ENCODE measurements at regions not wholly inside any gene's neighbourhood (a gene's known extent, or its start where the extent isn't known, plus 50 kb on each side); places are given as distances from the start of the nearest gene placed in this dataset.

GRCh38 chrX:42934020-42934726 is 156.2 kb upstream of the PPP1R2C start:
- H3K27ac Mint-ChIP-seq: no peak overlapping the region
- TF ChIP-seq CTCF (IDR thresholded peaks at IDR 0.05): no peak
- no peaks in the 10 kb centered on the region for H3K36me3 Mint-ChIP-seq (ENCODE audit: low read depth)
- no peak overlapping the region for H3K4me3 Mint-ChIP-seq
- no peaks in the 10 kb centered on the region for H3K4me1 Mint-ChIP-seq (ENCODE audit: low read depth)
- peaks cover 9% of the 10 kb centered on the region for H3K9me3 Mint-ChIP-seq
- DNase-seq: no peak
- no peaks in the 10 kb centered on the region for H3K27me3 Mint-ChIP-seq (ENCODE audit: insufficient read depth)

- Mint-ChIP-seq H3K27me3 (ENCODE audit: insufficient read depth) (no peaks in the 10 kb centered on the region), H3K4me1 (ENCODE audit: low read depth) (no peaks in the 10 kb centered on the region), H3K36me3 (ENCODE audit: low read depth) (no peaks in the 10 kb centered on the region)
Observed at GRCh38 chrX:42941671-42942070, 163.7 kb upstream of the PPP1R2C start.

GRCh38 chrX:42943051-42943974 is 165.3 kb upstream of the PPP1R2C start:
- H3K36me3 Mint-ChIP-seq (ENCODE audit: low read depth): no peaks in the 10 kb centered on the region
- H3K27me3 Mint-ChIP-seq (ENCODE audit: insufficient read depth): no peaks in the 10 kb centered on the region
- TF ChIP-seq CTCF (IDR thresholded peaks at IDR 0.05): no peak
- H3K4me3 Mint-ChIP-seq: no peak overlapping the region
- peaks cover 10% of the 10 kb centered on the region for H3K9me3 Mint-ChIP-seq
- H3K4me1 Mint-ChIP-seq (ENCODE audit: low read depth): no peaks in the 10 kb centered on the region
- DNase-seq: no peak
- no peak overlapping the region for H3K27ac Mint-ChIP-seq

More at GRCh38 chrX:42941671-42942070, 163.7 kb upstream of the PPP1R2C start:
- Mint-ChIP-seq H3K27ac (no peak overlapping the region), H3K4me3 (no peak overlapping the region), H3K9me3 (peaks cover 14% of the 10 kb centered on the region)
- DNase-seq: no peak
- TF ChIP-seq CTCF (IDR thresholded peaks at IDR 0.05): no peak

GRCh38 chrX:42944381-42944998 is 166.5 kb upstream of the PPP1R2C start:
- H3K4me3 Mint-ChIP-seq: no peak overlapping the region
- TF ChIP-seq CTCF (IDR thresholded peaks at IDR 0.05): no peak
- H3K27me3 Mint-ChIP-seq (ENCODE audit: insufficient read depth): no peaks in the 10 kb centered on the region

GRCh38 chrX:42946544-42947194 is 168.7 kb upstream of the PPP1R2C start:
- no peak for TF ChIP-seq CTCF (IDR thresholded peaks at IDR 0.05)
- no peak for DNase-seq
- H3K9me3 Mint-ChIP-seq: peaks cover 5% of the 10 kb centered on the region; the same call in 1 of the 2 replicates
- H3K27me3 Mint-ChIP-seq (ENCODE audit: insufficient read depth): no peaks in the 10 kb centered on the region
- no peak overlapping the region for H3K4me3 Mint-ChIP-seq
- no peaks in the 10 kb centered on the region for H3K36me3 Mint-ChIP-seq (ENCODE audit: low read depth)
- no peaks in the 10 kb centered on the region for H3K4me1 Mint-ChIP-seq (ENCODE audit: low read depth)
- H3K27ac Mint-ChIP-seq: no peak overlapping the region

More at GRCh38 chrX:42944381-42944998, 166.5 kb upstream of the PPP1R2C start:
- peaks cover 5% of the 10 kb centered on the region; the same call in 1 of the 2 replicates for H3K9me3 Mint-ChIP-seq
- no peak for DNase-seq
- no peaks in the 10 kb centered on the region for H3K4me1 Mint-ChIP-seq (ENCODE audit: low read depth)
- H3K27ac Mint-ChIP-seq: no peak overlapping the region
- no peaks in the 10 kb centered on the region for H3K36me3 Mint-ChIP-seq (ENCODE audit: low read depth)

All from HFFc6 (cell line).